H1 (cell line): ENCODE measurements at regions not wholly inside any gene's neighbourhood (a gene's known extent, or its start where the extent isn't known, plus 50 kb on each side); places are given as distances from the start of the nearest gene placed in this dataset.

Experiments
- CTCF ChIA-PET: fragments of 300-600 bp; sonication (Branson Sonifier 250); formaldehyde crosslinking; loops from one replicate; lab custom pipeline; 2021; ENCODE audit not compliant: partially characterized antibody; lab: Charles Lee
- POLR2A ChIA-PET: fragments of 300-600 bp; sonication (Branson Sonifier 250); formaldehyde crosslinking; loops from one replicate; lab custom pipeline; 2021; ENCODE audit warnings: inconsistent platforms; ENCODE audit not compliant: partially characterized antibody; lab: Charles Lee
- DNase-seq, 2 experiments: peaks; one replicate each; pipeline versions ENCODE4 v3.0.0 to v3.0.0-alpha.2; 2010 to 2022; ENCODE audit warnings: low spot score in 2 of 2, low read depth in 1 of 2, mixed read lengths in 1 of 2
- FAIRE-seq: peaks from 2 replicates; lab custom pipeline; 2011; peaks lifted over from hg19 to GRCh38; lab: Jason Lieb, UNC
- H2AFZ ChIP-seq: 2 replicates; pipeline ENCODE4 v1.8.1; 2012; ENCODE audit warnings: low read length, inconsistent platforms
- H2AK5ac ChIP-seq: 2 replicates; pipeline ENCODE4 v1.6.1; 2013; ENCODE audit warnings: low read depth, low read length
- H2BK120ac ChIP-seq: replicated peaks from 2 replicates; pipeline ENCODE3; 2013; ENCODE audit warnings: low read depth, low read length, inconsistent platforms
- H2BK12ac ChIP-seq: 2 replicates; pipeline ENCODE4 v1.6.1; 2013; ENCODE audit warnings: low read depth, low read length
- H2BK15ac ChIP-seq: 2 replicates; pipeline ENCODE4 v1.6.1; 2013; ENCODE audit warnings: low read length
- H2BK20ac ChIP-seq: 2 replicates; pipeline ENCODE4 v1.6.1; 2013; ENCODE audit warnings: low read length
- H2BK5ac ChIP-seq: 2 replicates; pipeline ENCODE4 v1.6.1; 2013; ENCODE audit warnings: low read depth, low read length
- H3K14ac ChIP-seq: 2 replicates; pipeline ENCODE4 v1.6.1; 2013; ENCODE audit warnings: inconsistent platforms; ENCODE audit not compliant: insufficient read length
- H3K18ac ChIP-seq: 2 replicates; pipeline ENCODE4 v1.6.1; 2013; ENCODE audit warnings: low read length; ENCODE audit errors: extremely low read depth
- H3K23ac ChIP-seq: 2 replicates; pipeline ENCODE4 v1.6.1; 2013; ENCODE audit warnings: inconsistent platforms; ENCODE audit not compliant: insufficient read length
- H3K23me2 ChIP-seq: 2 replicates; pipeline ENCODE4 v1.6.1; 2013; ENCODE audit warnings: low read depth, low read length
- H3K27ac ChIP-seq: 2 replicates; pipeline ENCODE4 v1.6.1; 2011; ENCODE audit warnings: low read depth, low read length, inconsistent platforms
- H3K27me3 ChIP-seq, 4 experiments: replicated peaks in 1 of 4; 1 replicate in 1 of 4; 2 replicates in 3 of 4; pipeline versions ENCODE4 v1.6.1 to v1.8.1; 2011 to 2013; ENCODE audit warnings: low read length in 3 of 4, mild to moderate bottlenecking in 3 of 4, inconsistent platforms in 2 of 4, mixed read lengths in 2 of 4, moderate library complexity in 1 of 4; ENCODE audit not compliant: control insufficient read depth in 3 of 4, insufficient read depth in 3 of 4; ENCODE audit errors: extremely low read depth in 1 of 4
- H3K36me3 ChIP-seq, 4 experiments: 2 replicates each; pipeline versions ENCODE4 v1.6.1 to v1.8.1; 2011 to 2013; ENCODE audit warnings: mild to moderate bottlenecking in 4 of 4, low read length in 3 of 4, moderate library complexity in 2 of 4, control low read depth in 1 of 4, inconsistent platforms in 1 of 4; ENCODE audit not compliant: insufficient read depth in 4 of 4, control insufficient read depth in 2 of 4
- H3K4ac ChIP-seq: replicated peaks from 2 replicates; pipeline ENCODE3; 2013; ENCODE audit warnings: low read length, low read depth, mixed read lengths, inconsistent platforms; ENCODE audit not compliant: insufficient read length
- H3K4me1 ChIP-seq, 4 experiments: replicated peaks in 1 of 4; 1 replicate in 1 of 4; 2 replicates in 3 of 4; pipeline versions ENCODE4 v1.6.1 to v1.8.1; 2011 to 2013; ENCODE audit warnings: low read length in 3 of 4, inconsistent platforms in 2 of 4, mixed read lengths in 1 of 4; ENCODE audit not compliant: insufficient read depth in 4 of 4, control insufficient read depth in 3 of 4
- H3K4me2 ChIP-seq, 2 experiments: 2 replicates each; pipeline versions ENCODE4 v1.6.1 to v1.8.1; 2011 to 2013; ENCODE audit warnings: low read depth in 2 of 2, low read length in 2 of 2, control low read depth in 1 of 2, inconsistent platforms in 1 of 2, mild to moderate bottlenecking in 1 of 2; ENCODE audit not compliant: insufficient read depth in 1 of 2
- H3K4me3 ChIP-seq, 4 experiments: fragments of 200-600, 300-600 bp in 1 of 4; sonication (generic), shearing (Covaris generic), sonication (Bioruptor Twin) in 1 of 4; 2 replicates each; pipeline versions ENCODE4 v1.5.1 to v1.8.1; 2011 to 2016; ENCODE audit warnings: low read length in 4 of 4, low read depth in 3 of 4, control low read depth in 2 of 4, inconsistent platforms in 2 of 4, mild to moderate bottlenecking in 2 of 4, mixed read lengths in 1 of 4, moderate library complexity in 1 of 4; ENCODE audit not compliant: insufficient read depth in 2 of 4; ENCODE audit errors: extremely low read depth in 1 of 4
- H3K56ac ChIP-seq: replicated peaks from 2 replicates; pipeline ENCODE3; 2013; ENCODE audit warnings: low read depth, mild to moderate bottlenecking, mixed read lengths, low read length, inconsistent platforms; ENCODE audit not compliant: insufficient read length
- H3K79me1 ChIP-seq: 2 replicates; pipeline ENCODE4 v1.6.1; 2013; ENCODE audit warnings: low read depth, low read length, control low read depth
- H3K79me2 ChIP-seq, 2 experiments: 2 replicates each; pipeline versions ENCODE4 v1.6.1 to v1.8.1; 2012 to 2013; ENCODE audit warnings: low read length in 2 of 2, mild to moderate bottlenecking in 2 of 2, inconsistent platforms in 1 of 2; ENCODE audit not compliant: insufficient read depth in 2 of 2, control insufficient read depth in 1 of 2
- H3K9ac ChIP-seq, 4 experiments: replicated peaks in 1 of 4; 1 replicate in 1 of 4; 2 replicates in 3 of 4; pipeline versions ENCODE4 v1.6.1 to v1.8.1; 2011 to 2013; ENCODE audit warnings: low read depth in 3 of 4, low read length in 3 of 4, control low read depth in 2 of 4, mild to moderate bottlenecking in 2 of 4, moderate library complexity in 2 of 4, inconsistent platforms in 1 of 4; ENCODE audit errors: extremely low read depth in 1 of 4
- H3K9me3 ChIP-seq, 2 experiments: 2 replicates each; pipeline versions ENCODE4 v1.6.1 to v1.8.1; 2012 to 2013; ENCODE audit warnings: mild to moderate bottlenecking in 2 of 2, moderate library complexity in 2 of 2, control low read depth in 1 of 2, inconsistent platforms in 1 of 2, low read depth in 1 of 2, low read length in 1 of 2, mixed read lengths in 1 of 2; ENCODE audit not compliant: insufficient read depth in 2 of 2
- H4K20me1 ChIP-seq, 2 experiments: replicated peaks in 1 of 2; 2 replicates each; pipeline versions ENCODE3 to v1.8.1; 2011 to 2013; ENCODE audit warnings: inconsistent platforms in 2 of 2, low read length in 2 of 2, mild to moderate bottlenecking in 1 of 2; ENCODE audit not compliant: insufficient read depth in 2 of 2, control insufficient read depth in 1 of 2
- H4K5ac ChIP-seq: 2 replicates; pipeline ENCODE4 v1.6.1; 2013; ENCODE audit warnings: low read length, low read depth, mixed read lengths, inconsistent platforms; ENCODE audit not compliant: insufficient read length
- H4K8ac ChIP-seq: 2 replicates; pipeline ENCODE4 v1.8.0; 2013; ENCODE audit warnings: mild to moderate bottlenecking, moderate library complexity, low read length, inconsistent platforms; ENCODE audit not compliant: insufficient read depth; ENCODE audit errors: extremely low read depth
- H4K91ac ChIP-seq: replicated peaks from 2 replicates; pipeline ENCODE3; 2013; ENCODE audit warnings: low read length, mixed read lengths, inconsistent platforms; ENCODE audit not compliant: insufficient read length
- JUN ChIP-seq: IDR thresholded peaks from 2 replicates; pipeline ENCODE4 v1.6.1; 2011; ENCODE audit warnings: low read depth, mild to moderate bottlenecking, improper control_type of control experiment, low read length
- RAD21 ChIP-seq, 2 experiments: IDR thresholded peaks in 1 of 2; conservative IDR thresholded peaks in 1 of 2; 2 replicates each; pipeline ENCODE4 v1.6.1; 2011; ENCODE audit warnings: low read depth in 2 of 2, low read length in 2 of 2, improper control_type of control experiment in 1 of 2, inconsistent platforms in 1 of 2, mild to moderate bottlenecking in 1 of 2, moderate library complexity in 1 of 2
- WGBS, 2 experiments: shearing (Covaris generic) in 1 of 2; methylation state at CpG; one replicate each; pipeline versions ENCODE4 v1.1.6 to v1.1.7; 2013 to 2015; ENCODE audit warnings: low lambda C conversion rate in 2 of 2, mixed read lengths in 2 of 2, inconsistent platforms in 1 of 2, low coverage in 1 of 2, missing lambda C conversion rate in 1 of 2; ENCODE audit not compliant: insufficient replicate concordance in 2 of 2, insufficient coverage in 1 of 2, insufficient read length in 1 of 2; ENCODE audit errors: extremely low coverage in 1 of 2, missing lambda C conversion rate in 1 of 2; 5-methylcytosine and 5-hydroxymethylcytosine counted together
- TF ChIP-seq, protein P1 (sequence below), 3 experiments: IDR thresholded peaks; 1 replicate in 2 of 3; 2 replicates in 1 of 3; pipeline versions ENCODE4 v1.5.1 to v1.6.1; 2011; ENCODE audit warnings: low read length in 3 of 3, mild to moderate bottlenecking in 3 of 3, inconsistent platforms in 2 of 3, low read depth in 1 of 3, moderate library complexity in 1 of 3; ENCODE audit not compliant: insufficient read depth in 1 of 3; ENCODE audit errors: control extremely low read depth in 1 of 3

DNA sequence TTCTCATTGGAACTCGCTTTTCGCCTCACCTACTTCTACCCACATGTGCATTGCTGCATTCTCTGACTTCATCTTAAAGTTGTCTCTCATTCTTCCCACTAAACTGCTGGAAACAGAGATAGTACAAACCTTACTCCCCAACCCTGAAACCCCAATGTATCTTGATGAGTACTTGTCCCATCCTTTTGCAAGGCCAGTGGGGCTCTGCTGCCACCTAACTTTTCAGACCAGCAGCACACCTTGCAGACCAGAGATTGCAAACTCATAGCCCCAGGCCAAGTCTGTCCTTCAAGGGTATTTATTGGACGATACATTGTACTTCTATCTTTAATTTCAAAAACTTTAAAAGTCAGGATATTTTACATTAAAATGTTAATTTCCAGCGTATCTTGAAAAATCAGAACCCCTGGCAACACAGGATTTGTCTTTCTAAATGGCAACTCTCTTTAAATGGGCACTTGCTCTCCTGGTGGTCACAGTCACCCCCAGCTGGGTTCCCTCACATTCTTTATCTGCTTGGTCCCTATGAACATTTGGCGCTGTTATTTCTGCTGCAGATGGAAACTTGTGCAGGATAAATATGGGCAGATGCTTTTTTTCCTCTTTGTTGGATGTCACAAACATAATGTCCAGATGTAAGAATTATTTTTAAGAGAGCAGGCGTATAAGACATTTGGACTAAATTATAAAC lies 83.9 kb downstream of the SOD2 start:
- H3K79me1 ChIP-seq: no peaks in the 10 kb centered on the region

More for the DNA sequence above, 83.9 kb downstream of the SOD2 start:
- peak; percentile 49 to 63 for TF ChIP-seq RAD21 (IDR thresholded peaks at IDR 0.05 in 1 of 2, conservative IDR thresholded peaks at IDR 0.05 in 1 of 2; ENCODE audit: low read depth in 2 of 2, low read length in 2 of 2)
- no peak for TF ChIP-seq JUN
- TF ChIP-seq, protein P1, sequence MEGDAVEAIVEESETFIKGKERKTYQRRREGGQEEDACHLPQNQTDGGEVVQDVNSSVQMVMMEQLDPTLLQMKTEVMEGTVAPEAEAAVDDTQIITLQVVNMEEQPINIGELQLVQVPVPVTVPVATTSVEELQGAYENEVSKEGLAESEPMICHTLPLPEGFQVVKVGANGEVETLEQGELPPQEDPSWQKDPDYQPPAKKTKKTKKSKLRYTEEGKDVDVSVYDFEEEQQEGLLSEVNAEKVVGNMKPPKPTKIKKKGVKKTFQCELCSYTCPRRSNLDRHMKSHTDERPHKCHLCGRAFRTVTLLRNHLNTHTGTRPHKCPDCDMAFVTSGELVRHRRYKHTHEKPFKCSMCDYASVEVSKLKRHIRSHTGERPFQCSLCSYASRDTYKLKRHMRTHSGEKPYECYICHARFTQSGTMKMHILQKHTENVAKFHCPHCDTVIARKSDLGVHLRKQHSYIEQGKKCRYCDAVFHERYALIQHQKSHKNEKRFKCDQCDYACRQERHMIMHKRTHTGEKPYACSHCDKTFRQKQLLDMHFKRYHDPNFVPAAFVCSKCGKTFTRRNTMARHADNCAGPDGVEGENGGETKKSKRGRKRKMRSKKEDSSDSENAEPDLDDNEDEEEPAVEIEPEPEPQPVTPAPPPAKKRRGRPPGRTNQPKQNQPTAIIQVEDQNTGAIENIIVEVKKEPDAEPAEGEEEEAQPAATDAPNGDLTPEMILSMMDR (IDR thresholded peaks at IDR 0.05; ENCODE audit: control extremely low read depth in 1 of 3, insufficient read depth in 1 of 3, low read depth in 1 of 3, low read length in 3 of 3): peak; percentile 18 to 42 (median 39); a peak in 3 of 4 replicates
- no peaks in the 10 kb centered on the region for H3K4me1 ChIP-seq
- H3K27ac ChIP-seq: no peak overlapping the region
- ChIA-PET CTCF (interaction anchor here (1.4 to 1.5 kb wide), 2 partner anchors 24 to 437 kb away, joined by 5 to 6 read pairs; no protein-coding TSS in a partner anchor), POLR2A (no interaction called here)
- H3K23ac ChIP-seq: no peak overlapping the region
- no peak overlapping the region for H2BK120ac ChIP-seq
- no peaks in the 10 kb centered on the region for H3K27me3 ChIP-seq
- H3K9ac ChIP-seq: no peak overlapping the region
- 69% methylated on average over 6 of the region's 6 CpGs; no CpG with 5 or more reads in 1 of the 2 experiments for WGBS, 2 experiments
- no peak overlapping the region for H3K4ac ChIP-seq
- no peak overlapping the region for H3K56ac ChIP-seq
- H2AFZ ChIP-seq: no peak overlapping the region
- H2BK15ac ChIP-seq: no peak overlapping the region
- no peak overlapping the region for H4K8ac ChIP-seq
- H3K9me3 ChIP-seq: peaks cover 47 to 59% of the 10 kb centered on the region in 2 experiments
- H3K36me3 ChIP-seq: no peaks in the 10 kb centered on the region
- DNase-seq (peak in 1 of 2 experiments; percentile 34), FAIRE-seq (no peak)
- H4K91ac ChIP-seq: no peak overlapping the region
- H3K4me3 ChIP-seq: no peak overlapping the region
- H2BK12ac ChIP-seq: no peak overlapping the region
- no peak overlapping the region for H3K18ac ChIP-seq
- H3K14ac ChIP-seq: no peak overlapping the region
- no peak overlapping the region for H4K5ac ChIP-seq
- no peaks in the 10 kb centered on the region for H3K79me2 ChIP-seq
- H4K20me1 ChIP-seq: peaks cover 0 to 3% of the 10 kb centered on the region in 2 experiments
- H3K4me2 ChIP-seq: no peak overlapping the region
- peaks cover 5% of the 10 kb centered on the region; the same call in 1 of the 2 replicates for H3K23me2 ChIP-seq
- no peak overlapping the region for H2BK20ac ChIP-seq
- no peak overlapping the region for H2AK5ac ChIP-seq
- no peak overlapping the region for H2BK5ac ChIP-seq
